ENCODE measurements at regions not wholly inside any gene's neighbourhood (a gene's known extent, or its start where the extent isn't known, plus 50 kb on each side); places are given as distances from the start of the nearest gene placed in this dataset.

- Histone ChIP-seq H3K9me3 (peaks cover 30% of the 10 kb centered on the region), H3K4me3 (no peak overlapping the region), H3K4me1 (ENCODE audit: low read depth) (no peaks in the 10 kb centered on the region), H3K36me3 (ENCODE audit: low read depth) (no peaks in the 10 kb centered on the region)
- intact Hi-C loops (cut with DNase I, micrococcal nuclease) = no loop called here
- ATAC-seq (no peak), DNase-seq (no peak)
- TF ChIP-seq, protein P1, sequence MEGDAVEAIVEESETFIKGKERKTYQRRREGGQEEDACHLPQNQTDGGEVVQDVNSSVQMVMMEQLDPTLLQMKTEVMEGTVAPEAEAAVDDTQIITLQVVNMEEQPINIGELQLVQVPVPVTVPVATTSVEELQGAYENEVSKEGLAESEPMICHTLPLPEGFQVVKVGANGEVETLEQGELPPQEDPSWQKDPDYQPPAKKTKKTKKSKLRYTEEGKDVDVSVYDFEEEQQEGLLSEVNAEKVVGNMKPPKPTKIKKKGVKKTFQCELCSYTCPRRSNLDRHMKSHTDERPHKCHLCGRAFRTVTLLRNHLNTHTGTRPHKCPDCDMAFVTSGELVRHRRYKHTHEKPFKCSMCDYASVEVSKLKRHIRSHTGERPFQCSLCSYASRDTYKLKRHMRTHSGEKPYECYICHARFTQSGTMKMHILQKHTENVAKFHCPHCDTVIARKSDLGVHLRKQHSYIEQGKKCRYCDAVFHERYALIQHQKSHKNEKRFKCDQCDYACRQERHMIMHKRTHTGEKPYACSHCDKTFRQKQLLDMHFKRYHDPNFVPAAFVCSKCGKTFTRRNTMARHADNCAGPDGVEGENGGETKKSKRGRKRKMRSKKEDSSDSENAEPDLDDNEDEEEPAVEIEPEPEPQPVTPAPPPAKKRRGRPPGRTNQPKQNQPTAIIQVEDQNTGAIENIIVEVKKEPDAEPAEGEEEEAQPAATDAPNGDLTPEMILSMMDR (IDR thresholded peaks at IDR 0.05) = no peak
These were observed 380.5 kb upstream of the FBXO33 start for GRCh38 chr14:39812532-39813320.

DNA sequence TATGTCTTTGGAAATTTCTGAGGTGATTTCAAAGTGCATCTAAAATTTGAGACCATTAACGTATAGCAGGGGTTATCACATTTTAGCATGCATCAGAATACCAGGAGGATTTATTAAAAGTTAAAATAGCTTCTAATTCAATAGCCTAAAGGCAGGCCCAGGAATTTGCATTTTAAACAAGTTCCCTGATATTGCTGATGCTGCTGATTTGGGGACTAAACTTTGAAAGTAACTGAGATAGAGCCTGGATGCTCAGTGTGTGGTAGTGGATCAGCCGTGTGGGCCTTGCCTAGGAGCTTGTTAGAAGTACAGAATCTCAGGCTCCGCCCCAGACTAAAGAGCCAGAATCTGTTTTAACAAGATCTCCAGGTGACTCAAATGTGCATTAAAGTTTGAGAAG, 375.0 kb upstream of the FBXO33 start:
- TF ChIP-seq, protein P1 (IDR thresholded peaks at IDR 0.05) = no peak
- no peak for ATAC-seq
- Histone ChIP-seq H3K4me1 (ENCODE audit: low read depth) (no peaks in the 10 kb centered on the region), H3K36me3 (ENCODE audit: low read depth) (no peaks in the 10 kb centered on the region), H3K4me3 (no peak overlapping the region), H3K9me3 (peaks cover 42% of the 10 kb centered on the region)
- no peak for DNase-seq
- intact Hi-C loops (cut with DNase I, micrococcal nuclease) = no loop called here

DNA sequence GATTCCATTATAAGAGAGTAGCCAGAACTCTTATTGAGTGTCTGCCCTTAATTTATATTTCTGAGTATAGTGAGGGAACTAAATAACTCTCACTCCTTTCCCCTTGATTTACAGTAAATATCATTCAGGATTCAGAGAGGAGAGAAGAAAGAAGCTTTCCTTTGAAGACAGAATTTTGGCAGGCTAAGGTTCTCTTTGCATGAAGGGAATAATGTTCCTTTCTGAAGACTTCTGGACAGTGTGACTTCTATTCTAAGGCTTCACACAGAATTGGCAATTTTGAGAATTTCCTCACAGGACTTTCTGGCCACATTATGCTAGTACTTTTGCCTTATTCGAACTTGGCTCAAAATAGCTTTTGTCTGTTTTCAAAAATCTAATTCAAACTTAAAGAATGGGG, 352.2 kb upstream of the FBXO33 start:
- Histone ChIP-seq H3K9me3 (peaks cover 39% of the 10 kb centered on the region), H3K36me3 (ENCODE audit: low read depth) (no peaks in the 10 kb centered on the region), H3K4me1 (ENCODE audit: low read depth) (no peaks in the 10 kb centered on the region), H3K4me3 (no peak overlapping the region)
- intact Hi-C loops (cut with DNase I, micrococcal nuclease) = no loop called here
- ATAC-seq (no peak), DNase-seq (no peak)
- TF ChIP-seq, protein P1 (IDR thresholded peaks at IDR 0.05) = no peak

GRCh38 chr14:39781466-39781865, 349.2 kb upstream of the FBXO33 start:
- no peak overlapping the region for H3K4me3 ChIP-seq
- H3K9me3 ChIP-seq = peaks cover 34% of the 10 kb centered on the region
- TF ChIP-seq, protein P1 (IDR thresholded peaks at IDR 0.05) = no peak
- DNase-seq = no peak
- ATAC-seq = no peak
- H3K4me1 ChIP-seq (ENCODE audit: low read depth) = no peaks in the 10 kb centered on the region
- intact Hi-C loops (cut with DNase I, micrococcal nuclease) = no loop called here
- no peaks in the 10 kb centered on the region for H3K36me3 ChIP-seq (ENCODE audit: low read depth)

GRCh38 chr14:39773387-39774126, 341.3 kb upstream of the FBXO33 start:
- DNase-seq = no peak
- H3K4me3 ChIP-seq = no peak overlapping the region
- intact Hi-C loops (cut with DNase I, micrococcal nuclease) = no loop called here
- no peaks in the 10 kb centered on the region for H3K4me1 ChIP-seq (ENCODE audit: low read depth)
- no peaks in the 10 kb centered on the region for H3K36me3 ChIP-seq (ENCODE audit: low read depth)
- H3K9me3 ChIP-seq = peaks cover 22% of the 10 kb centered on the region
- no peak for ATAC-seq
- TF ChIP-seq, protein P1 (IDR thresholded peaks at IDR 0.05) = no peak
